WTC11 (cell line): ENCODE measurements at regions not wholly inside any gene's neighbourhood (a gene's known extent, or its start where the extent isn't known, plus 50 kb on each side); places are given as distances from the start of the nearest gene placed in this dataset.

Experiments
- ATAC-seq: fragments of 200-7000 bp; cut with Tn5 transposase; 2 replicates; pipeline ENCODE4 v1.10.0; 2021; ENCODE audit warnings: mild to moderate bottlenecking, moderate library complexity
- CTCF ChIA-PET: fragments of 300-600 bp; sonication (Branson Sonifier 250); formaldehyde crosslinking; loops from one replicate; lab custom pipeline; 2021; ENCODE audit warnings: antibody characterized with exemption; lab: Charles Lee
- POLR2A ChIA-PET: fragments of 350-600 bp; sonication (Branson Sonifier 250); formaldehyde crosslinking; loops from one replicate; lab custom pipeline; 2021; ENCODE audit warnings: antibody characterized with exemption; lab: Charles Lee
- DNase-seq: peaks from one replicate; pipeline ENCODE4 v3.0.0; 2021; ENCODE audit warnings: low spot score
- H3K27ac Mint-ChIP-seq: 2 replicates; pipeline ENCODE4 v1.8.0; 2021; ENCODE audit warnings: mixed read lengths
- H3K27me3 Mint-ChIP-seq: 2 replicates; pipeline ENCODE4 v1.8.0; 2021; ENCODE audit warnings: low read depth, mild to moderate bottlenecking, moderate library complexity, mixed read lengths
- H3K36me3 Mint-ChIP-seq: 2 replicates; pipeline ENCODE4 v1.8.0; 2021; ENCODE audit warnings: mixed read lengths
- H3K4me1 Mint-ChIP-seq: 2 replicates; pipeline ENCODE4 v1.8.0; 2022; ENCODE audit warnings: mixed read lengths
- H3K4me3 Mint-ChIP-seq: 2 replicates; pipeline ENCODE4 v1.8.0; 2021; ENCODE audit warnings: mild to moderate bottlenecking, moderate library complexity, mixed read lengths
- H3K9me3 Mint-ChIP-seq: 2 replicates; pipeline ENCODE4 v1.8.0; 2021; ENCODE audit warnings: mixed read lengths
- CBFB ChIP-seq: sonication (generic); formaldehyde crosslinking; IDR thresholded peaks from 2 replicates; pipeline ENCODE4 v1.8.1; 2022; ENCODE audit warnings: mild to moderate bottlenecking, low read depth, missing genetic modification reagents
- CREM ChIP-seq: sonication (generic); formaldehyde crosslinking; IDR thresholded peaks from 2 replicates; pipeline ENCODE4 v1.8.1; 2022; ENCODE audit warnings: mild to moderate bottlenecking, missing genetic modification reagents, moderate library complexity
- E2F4 ChIP-seq: sonication (generic); formaldehyde crosslinking; IDR thresholded peaks from 2 replicates; pipeline ENCODE4 v1.8.1; 2022; ENCODE audit warnings: low read depth, mild to moderate bottlenecking, moderate library complexity, missing genetic modification reagents, borderline replicate concordance
- EMX1 ChIP-seq: fragments of 250-450 bp; sonication (Bioruptor Pico); IDR thresholded peaks from 2 replicates; pipeline ENCODE4 v1.8.0; 2021; ENCODE audit warnings: mild to moderate bottlenecking
- FOXP1 ChIP-seq: sonication (generic); formaldehyde crosslinking; IDR thresholded peaks from 2 replicates; pipeline ENCODE4 v1.8.0; 2022; ENCODE audit warnings: missing genetic modification reagents, mild to moderate bottlenecking, moderate library complexity, borderline replicate concordance
- HMGA2 ChIP-seq: fragments of 250-450 bp; sonication (Bioruptor Pico); IDR thresholded peaks from 2 replicates; pipeline ENCODE4 v1.4.0; 2021; ENCODE audit warnings: mild to moderate bottlenecking, moderate library complexity
- KAT7 ChIP-seq: sonication (generic); formaldehyde crosslinking; IDR thresholded peaks from 2 replicates; pipeline ENCODE4 v1.8.1; 2023; ENCODE audit warnings: missing genetic modification reagents, mild to moderate bottlenecking, borderline replicate concordance
- NR1H2 ChIP-seq: sonication (generic); formaldehyde crosslinking; IDR thresholded peaks from 2 replicates; pipeline ENCODE4 v1.9.0; 2021; ENCODE audit warnings: mild to moderate bottlenecking, moderate library complexity, missing genetic modification reagents
- NR3C1 ChIP-seq: sonication (generic); formaldehyde crosslinking; conservative IDR thresholded peaks from 2 replicates; pipeline ENCODE4 v1.8.1; 2023; ENCODE audit warnings: low read depth, mild to moderate bottlenecking, missing genetic modification reagents
- OVOL2 ChIP-seq: fragments of 250-450 bp; sonication (Bioruptor Pico); IDR thresholded peaks from 2 replicates; pipeline ENCODE4 v1.9.0; 2021; ENCODE audit warnings: mild to moderate bottlenecking, borderline replicate concordance
- TCF7 ChIP-seq: sonication (generic); formaldehyde crosslinking; IDR thresholded peaks from 2 replicates; pipeline ENCODE4 v1.8.0; 2022; ENCODE audit warnings: mild to moderate bottlenecking, low read depth, missing genetic modification reagents, moderate library complexity
- TEAD4 ChIP-seq: sonication (generic); formaldehyde crosslinking; IDR thresholded peaks from 2 replicates; pipeline ENCODE4 v1.8.0; 2022; ENCODE audit warnings: mild to moderate bottlenecking, missing genetic modification reagents
- ZBTB43 ChIP-seq: sonication (generic); formaldehyde crosslinking; IDR thresholded peaks from 2 replicates; pipeline ENCODE4 v1.8.1; 2023; ENCODE audit warnings: mild to moderate bottlenecking, missing genetic modification reagents
- ZNF138 ChIP-seq: sonication (generic); formaldehyde crosslinking; conservative IDR thresholded peaks from 2 replicates; pipeline ENCODE4 v1.8.1; 2022; ENCODE audit warnings: mild to moderate bottlenecking, moderate library complexity, missing genetic modification reagents
- ZNF425 ChIP-seq: fragments of 250-450 bp; sonication (Bioruptor Pico); conservative IDR thresholded peaks from 2 replicates; pipeline ENCODE4 v1.9.0; 2021; ENCODE audit warnings: mild to moderate bottlenecking
- ZNF671 ChIP-seq: fragments of 250-450 bp; sonication (Bioruptor Pico); IDR thresholded peaks from 2 replicates; pipeline ENCODE4 v1.8.0; 2021; ENCODE audit warnings: mild to moderate bottlenecking
- TF ChIP-seq, protein P1 (sequence below): sonication (generic); formaldehyde crosslinking; IDR thresholded peaks from 2 replicates; pipeline ENCODE4 v1.8.1; 2023; ENCODE audit warnings: mild to moderate bottlenecking, moderate library complexity, missing genetic modification reagents
- TF ChIP-seq, protein P2 (sequence below): sonication (generic); formaldehyde crosslinking; IDR thresholded peaks from 2 replicates; pipeline ENCODE4 v1.8.0; 2023; ENCODE audit warnings: mild to moderate bottlenecking, missing genetic modification reagents
- TF ChIP-seq, protein P3 (sequence below): sonication (generic); formaldehyde crosslinking; conservative IDR thresholded peaks from 2 replicates; pipeline ENCODE4 v1.8.1; 2023; ENCODE audit warnings: mild to moderate bottlenecking, low read depth, missing genetic modification reagents, moderate library complexity

DNA sequence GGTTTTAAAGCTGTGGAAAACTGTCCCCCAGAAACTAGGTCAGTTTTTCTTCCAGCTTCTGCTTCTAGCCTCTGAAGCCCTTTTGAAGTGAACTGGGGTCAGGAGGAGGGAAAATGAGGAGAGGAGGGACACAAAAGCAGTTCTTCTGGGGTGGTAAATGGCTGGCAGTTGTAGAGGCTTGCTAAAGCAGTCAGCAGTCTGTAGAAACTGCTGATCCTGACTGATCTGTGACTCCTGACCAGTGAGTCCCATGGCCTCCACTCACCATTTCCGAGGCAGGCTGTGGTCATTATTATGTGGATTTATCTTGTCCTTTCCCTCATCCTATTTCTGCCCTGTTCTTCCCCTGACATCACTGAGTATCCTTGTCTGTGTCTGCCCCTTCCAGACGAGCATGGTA, 276.4 kb upstream of the ROPN1 start:
- Mint-ChIP-seq H3K27me3 (no peaks in the 10 kb centered on the region), H3K9me3 (no peaks in the 10 kb centered on the region), H3K27ac (no peak overlapping the region), H3K36me3 (no peaks in the 10 kb centered on the region), H3K4me1 (no peaks in the 10 kb centered on the region), H3K4me3 (no peak overlapping the region)
- ATAC-seq (no peak), DNase-seq (no peak)
- ChIA-PET POLR2A (no interaction called here), CTCF (interaction anchor here (2.9 kb wide), 1 partner anchor 13 kb away, joined by 16 read pairs; no protein-coding TSS in a partner anchor)
- TF ChIP-seq NR3C1 (CRISPR knock-in tag) (no peak), KAT7 (CRISPR knock-in tag) (no peak), HMGA2 (CRISPR knock-in tag) (no peak), ZBTB43 (CRISPR knock-in tag) (no peak), OVOL2 (CRISPR knock-in tag) (no peak)
- TF ChIP-seq, protein P1, sequence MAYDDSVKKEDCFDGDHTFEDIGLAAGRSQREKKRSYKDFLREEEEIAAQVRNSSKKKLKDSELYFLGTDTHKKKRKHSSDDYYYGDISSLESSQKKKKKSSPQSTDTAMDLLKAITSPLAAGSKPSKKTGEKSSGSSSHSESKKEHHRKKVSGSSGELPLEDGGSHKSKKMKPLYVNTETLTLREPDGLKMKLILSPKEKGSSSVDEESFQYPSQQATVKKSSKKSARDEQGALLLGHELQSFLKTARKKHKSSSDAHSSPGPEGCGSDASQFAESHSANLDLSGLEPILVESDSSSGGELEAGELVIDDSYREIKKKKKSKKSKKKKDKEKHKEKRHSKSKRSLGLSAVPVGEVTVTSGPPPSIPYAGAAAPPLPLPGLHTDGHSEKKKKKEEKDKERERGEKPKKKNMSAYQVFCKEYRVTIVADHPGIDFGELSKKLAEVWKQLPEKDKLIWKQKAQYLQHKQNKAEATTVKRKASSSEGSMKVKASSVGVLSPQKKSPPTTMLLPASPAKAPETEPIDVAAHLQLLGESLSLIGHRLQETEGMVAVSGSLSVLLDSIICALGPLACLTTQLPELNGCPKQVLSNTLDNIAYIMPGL, result no peak

DNA sequence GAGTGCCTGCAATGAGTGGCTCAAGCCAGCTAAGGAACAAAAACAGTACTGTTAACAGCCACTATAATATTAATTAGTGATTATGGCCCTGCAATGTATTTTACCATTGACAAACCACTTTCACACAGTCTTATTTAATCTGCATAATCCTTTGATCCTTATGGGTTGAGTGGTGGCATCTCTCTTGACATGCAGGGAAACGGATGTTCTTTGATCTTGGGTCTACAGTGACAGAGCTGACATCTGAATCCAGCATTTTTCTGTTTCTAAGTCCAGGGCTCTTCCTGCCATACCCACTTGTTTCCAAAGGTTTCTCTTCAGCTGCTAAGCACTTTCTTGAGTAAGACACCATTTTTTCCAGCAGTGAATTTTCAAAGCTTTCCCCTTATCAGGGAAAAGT, 277.7 kb upstream of the ROPN1 start:
- ChIA-PET CTCF (interaction anchor here (2.9 kb wide), 1 partner anchor 12 kb away, joined by 16 read pairs; no protein-coding TSS in a partner anchor), POLR2A (no interaction called here)
- no peak for ATAC-seq
- Mint-ChIP-seq H3K4me3 (no peak overlapping the region), H3K27ac (no peak overlapping the region), H3K9me3 (no peaks in the 10 kb centered on the region), H3K4me1 (no peaks in the 10 kb centered on the region), H3K27me3 (no peaks in the 10 kb centered on the region), H3K36me3 (no peaks in the 10 kb centered on the region)
- DNase-seq, result no peak
- TF ChIP-seq, protein P2, sequence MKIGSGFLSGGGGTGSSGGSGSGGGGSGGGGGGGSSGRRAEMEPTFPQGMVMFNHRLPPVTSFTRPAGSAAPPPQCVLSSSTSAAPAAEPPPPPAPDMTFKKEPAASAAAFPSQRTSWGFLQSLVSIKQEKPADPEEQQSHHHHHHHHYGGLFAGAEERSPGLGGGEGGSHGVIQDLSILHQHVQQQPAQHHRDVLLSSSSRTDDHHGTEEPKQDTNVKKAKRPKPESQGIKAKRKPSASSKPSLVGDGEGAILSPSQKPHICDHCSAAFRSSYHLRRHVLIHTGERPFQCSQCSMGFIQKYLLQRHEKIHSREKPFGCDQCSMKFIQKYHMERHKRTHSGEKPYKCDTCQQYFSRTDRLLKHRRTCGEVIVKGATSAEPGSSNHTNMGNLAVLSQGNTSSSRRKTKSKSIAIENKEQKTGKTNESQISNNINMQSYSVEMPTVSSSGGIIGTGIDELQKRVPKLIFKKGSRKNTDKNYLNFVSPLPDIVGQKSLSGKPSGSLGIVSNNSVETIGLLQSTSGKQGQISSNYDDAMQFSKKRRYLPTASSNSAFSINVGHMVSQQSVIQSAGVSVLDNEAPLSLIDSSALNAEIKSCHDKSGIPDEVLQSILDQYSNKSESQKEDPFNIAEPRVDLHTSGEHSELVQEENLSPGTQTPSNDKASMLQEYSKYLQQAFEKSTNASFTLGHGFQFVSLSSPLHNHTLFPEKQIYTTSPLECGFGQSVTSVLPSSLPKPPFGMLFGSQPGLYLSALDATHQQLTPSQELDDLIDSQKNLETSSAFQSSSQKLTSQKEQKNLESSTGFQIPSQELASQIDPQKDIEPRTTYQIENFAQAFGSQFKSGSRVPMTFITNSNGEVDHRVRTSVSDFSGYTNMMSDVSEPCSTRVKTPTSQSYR (CRISPR knock-in tag), result no peak
- TF ChIP-seq ZNF138 (CRISPR knock-in tag), result no peak
- no peak for TF ChIP-seq CBFB
- TF ChIP-seq, protein P3, sequence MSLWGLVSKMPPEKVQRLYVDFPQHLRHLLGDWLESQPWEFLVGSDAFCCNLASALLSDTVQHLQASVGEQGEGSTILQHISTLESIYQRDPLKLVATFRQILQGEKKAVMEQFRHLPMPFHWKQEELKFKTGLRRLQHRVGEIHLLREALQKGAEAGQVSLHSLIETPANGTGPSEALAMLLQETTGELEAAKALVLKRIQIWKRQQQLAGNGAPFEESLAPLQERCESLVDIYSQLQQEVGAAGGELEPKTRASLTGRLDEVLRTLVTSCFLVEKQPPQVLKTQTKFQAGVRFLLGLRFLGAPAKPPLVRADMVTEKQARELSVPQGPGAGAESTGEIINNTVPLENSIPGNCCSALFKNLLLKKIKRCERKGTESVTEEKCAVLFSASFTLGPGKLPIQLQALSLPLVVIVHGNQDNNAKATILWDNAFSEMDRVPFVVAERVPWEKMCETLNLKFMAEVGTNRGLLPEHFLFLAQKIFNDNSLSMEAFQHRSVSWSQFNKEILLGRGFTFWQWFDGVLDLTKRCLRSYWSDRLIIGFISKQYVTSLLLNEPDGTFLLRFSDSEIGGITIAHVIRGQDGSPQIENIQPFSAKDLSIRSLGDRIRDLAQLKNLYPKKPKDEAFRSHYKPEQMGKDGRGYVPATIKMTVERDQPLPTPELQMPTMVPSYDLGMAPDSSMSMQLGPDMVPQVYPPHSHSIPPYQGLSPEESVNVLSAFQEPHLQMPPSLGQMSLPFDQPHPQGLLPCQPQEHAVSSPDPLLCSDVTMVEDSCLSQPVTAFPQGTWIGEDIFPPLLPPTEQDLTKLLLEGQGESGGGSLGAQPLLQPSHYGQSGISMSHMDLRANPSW (CRISPR knock-in tag), result no peak
- TF ChIP-seq E2F4 (CRISPR knock-in tag), result no peak
- TF ChIP-seq TCF7 (CRISPR knock-in tag), result no peak
- TF ChIP-seq ZNF425 (CRISPR knock-in tag), result no peak
- no peak for TF ChIP-seq ZNF671 (CRISPR knock-in tag)
- no peak for TF ChIP-seq NR3C1 (CRISPR knock-in tag)
- no peak for TF ChIP-seq EMX1 (CRISPR knock-in tag)
- no peak for TF ChIP-seq FOXP1 (CRISPR knock-in tag)
- TF ChIP-seq NR1H2, result no peak
- TF ChIP-seq CREM, result no peak
- no peak for TF ChIP-seq TEAD4 (CRISPR knock-in tag)
